AG09309 (cell line): ENCODE measurements at regions not wholly inside any gene's neighbourhood (a gene's known extent, or its start where the extent isn't known, plus 50 kb on each side); places are given as distances from the start of the nearest gene placed in this dataset.

Experiments
- DNase-seq: peaks from one replicate; pipeline ENCODE4 v3.0.0-alpha.2; 2010; ENCODE audit warnings: low read depth
- H3K4me3 ChIP-seq: 2 replicates; pipeline ENCODE4 v1.5.1; 2011; ENCODE audit warnings: mild to moderate bottlenecking, low read depth, low read length, moderate library complexity; ENCODE audit not compliant: control insufficient read depth
- CTCF ChIP-seq: IDR thresholded peaks from 2 replicates; pipeline ENCODE4 v1.5.1; 2011; ENCODE audit warnings: mild to moderate bottlenecking, low read depth, low read length, inconsistent platforms; ENCODE audit not compliant: insufficient read depth, control insufficient read depth; ENCODE audit errors: missing control alignments

GRCh38 chr10:78808736-78809367 lies 259.9 kb upstream of the ZMIZ1 start:
- DNase-seq: no peak
- H3K4me3 ChIP-seq: no peak overlapping the region
- TF ChIP-seq CTCF: no peak

- TF ChIP-seq CTCF: no peak
- no peak overlapping the region for H3K4me3 ChIP-seq
- DNase-seq: no peak
Measured at GRCh38 chr10:78811174-78811573, 257.6 kb upstream of the ZMIZ1 start.

- no peak for DNase-seq
- no peak overlapping the region for H3K4me3 ChIP-seq
- no peak for TF ChIP-seq CTCF
Measured at GRCh38 chr10:78812571-78813318, 256.0 kb upstream of the ZMIZ1 start.

GRCh38 chr10:78813526-78813925 lies 255.2 kb upstream of the ZMIZ1 start:
- no peak for TF ChIP-seq CTCF
- no peak for DNase-seq

GRCh38 chr10:78813998-78814399 lies 254.8 kb upstream of the ZMIZ1 start:
- no peak for DNase-seq
- no peak overlapping the region for H3K4me3 ChIP-seq
- TF ChIP-seq CTCF: no peak

More at GRCh38 chr10:78813526-78813925, 255.2 kb upstream of the ZMIZ1 start:
- no peak overlapping the region for H3K4me3 ChIP-seq

GRCh38 chr10:78814407-78814806 lies 254.4 kb upstream of the ZMIZ1 start:
- no peak for TF ChIP-seq CTCF
- H3K4me3 ChIP-seq: no peak overlapping the region
- DNase-seq: no peak
